ENCODE measurements at regions not wholly inside any gene's neighbourhood (a gene's known extent, or its start where the extent isn't known, plus 50 kb on each side); places are given as distances from the start of the nearest gene placed in this dataset.
A peak's percentile ranks its signal among the peaks of the same experiment; 100 is the strongest.
"Not testable (repeated sequence)": the region's sequence is repeated elsewhere in the genome, so short reads cannot be mapped to it uniquely, and the experiment has no call there.

GRCh38 chr7:119943942-119944600, 328.9 kb upstream of the KCND2 start:
- no peak for DNase-seq (ENCODE audit: low read depth)

- no peak for DNase-seq (ENCODE audit: low read depth)
These were observed 328.4 kb upstream of the KCND2 start for GRCh38 chr7:119944601-119944972.

DNA sequence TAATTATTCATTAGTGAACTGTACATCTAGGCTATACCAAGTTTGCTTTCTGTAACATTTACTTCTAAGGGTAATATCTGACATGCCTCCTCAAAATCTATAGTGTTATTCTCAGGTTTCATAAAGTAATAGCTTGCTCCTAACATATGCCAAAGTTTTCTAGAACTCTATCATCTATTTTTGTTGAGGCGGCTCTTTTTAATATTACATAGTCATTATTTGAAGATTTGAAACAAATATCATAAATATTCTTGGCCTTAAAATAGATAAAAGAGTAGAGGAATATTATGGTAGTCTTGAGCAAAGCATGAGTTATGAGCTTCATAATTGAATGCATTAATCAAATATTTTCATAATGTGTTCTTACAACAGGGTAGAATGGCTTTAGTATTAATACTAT, 327.2 kb upstream of the KCND2 start:
- no peak for DNase-seq (ENCODE audit: low read depth)

- no peak for DNase-seq (ENCODE audit: low read depth)
These were observed 323.9 kb upstream of the KCND2 start for GRCh38 chr7:119949053-119949452.

DNA sequence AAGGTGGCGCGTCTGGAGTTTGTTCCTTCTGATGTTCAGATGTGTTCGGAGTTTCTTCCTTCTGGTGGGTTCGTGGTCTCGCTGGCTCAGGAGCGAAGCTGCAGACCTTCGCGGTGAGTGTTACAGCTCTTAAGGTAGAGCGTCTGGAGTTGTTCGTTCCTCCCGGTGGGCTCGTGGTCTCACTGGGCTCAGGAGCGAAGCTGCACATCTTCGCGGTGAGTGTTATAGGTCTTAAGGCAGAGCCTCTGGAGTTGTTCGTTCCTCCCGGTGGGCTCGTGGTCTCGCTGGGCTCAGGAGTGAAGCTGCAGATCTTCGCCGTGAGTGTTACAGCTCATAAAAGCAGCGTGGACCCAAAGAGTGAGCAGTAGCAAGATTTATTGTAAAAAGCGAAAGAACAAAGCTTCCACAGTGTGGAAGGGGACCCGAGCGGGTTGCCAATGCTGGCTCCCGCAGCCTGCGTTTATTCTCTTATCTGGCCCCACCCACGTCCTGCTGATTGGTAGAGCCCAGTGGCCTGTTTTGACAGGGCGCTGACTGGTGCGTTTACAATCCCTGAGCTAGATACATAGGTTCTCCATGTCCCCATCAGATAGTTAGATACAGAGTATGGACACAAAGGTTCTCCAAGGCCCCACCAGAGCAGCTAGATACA, 322.5 kb upstream of the KCND2 start:
- not testable (repeated sequence) for DNase-seq (ENCODE audit: low read depth)

DNA sequence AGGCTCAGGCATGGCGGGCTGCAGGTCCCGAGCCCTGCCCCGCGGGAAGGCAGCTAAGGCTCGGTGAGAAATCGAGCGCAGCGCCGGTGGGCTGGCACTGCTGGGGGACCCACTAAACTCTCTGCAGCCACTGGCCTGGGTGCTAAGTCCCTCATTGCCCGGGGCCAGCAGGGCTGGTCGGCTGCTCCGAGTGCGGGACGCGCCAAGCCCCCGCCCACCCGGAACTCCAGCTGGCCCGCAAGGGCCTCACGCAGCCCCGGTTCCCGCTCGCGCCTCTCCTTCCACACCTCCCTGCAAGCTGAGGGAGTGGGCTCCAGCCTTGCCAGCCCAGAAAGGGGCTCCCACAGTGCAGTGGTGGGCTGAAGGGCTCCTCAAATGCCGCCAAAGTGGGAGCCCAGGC, 321.4 kb upstream of the KCND2 start:
- not testable (repeated sequence) for DNase-seq (ENCODE audit: low read depth)

DNA sequence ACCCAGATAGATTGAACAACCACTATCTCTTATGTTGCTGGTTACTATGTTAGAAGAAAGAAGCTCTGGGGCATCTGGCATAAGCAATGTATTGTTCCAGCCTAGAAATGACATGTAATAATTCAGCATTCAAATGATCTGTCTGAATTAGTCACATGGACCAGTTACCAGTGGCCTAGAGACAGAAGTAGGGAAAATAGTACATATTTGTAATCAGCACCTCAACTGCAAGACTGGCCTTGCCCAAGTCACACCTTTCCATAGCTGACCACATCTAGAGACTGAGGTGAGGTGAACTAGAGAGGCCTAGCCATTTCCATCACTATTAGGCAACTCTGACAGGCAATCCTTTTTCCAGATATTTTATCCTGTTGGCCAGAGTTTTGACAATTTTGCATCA, 315.6 kb upstream of the KCND2 start:
- no peak for DNase-seq (ENCODE audit: low read depth)

GRCh38 chr7:119959811-119960210, 313.2 kb upstream of the KCND2 start:
- DNase-seq (ENCODE audit: low read depth) = peak; percentile 23

DNA sequence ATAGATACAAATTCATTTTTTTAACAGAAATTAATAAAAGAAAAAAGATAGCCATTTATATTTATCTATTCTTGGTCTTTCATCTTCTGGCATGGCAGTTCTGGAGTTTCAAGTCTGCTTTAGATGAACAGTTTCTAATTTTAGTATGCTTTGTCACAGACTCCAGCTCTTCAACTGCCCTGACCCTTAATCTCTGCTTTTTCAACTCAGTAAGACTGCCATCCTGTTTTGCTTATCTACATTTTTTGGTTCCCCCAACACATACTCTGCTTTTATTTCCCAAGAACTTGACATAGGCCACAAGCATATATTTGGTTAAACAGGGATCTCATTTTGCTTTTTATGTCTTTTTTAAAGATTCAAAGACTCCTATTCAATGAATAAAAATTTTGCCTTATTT, 309.3 kb upstream of the KCND2 start:
- DNase-seq (ENCODE audit: low read depth) = no peak

DNA sequence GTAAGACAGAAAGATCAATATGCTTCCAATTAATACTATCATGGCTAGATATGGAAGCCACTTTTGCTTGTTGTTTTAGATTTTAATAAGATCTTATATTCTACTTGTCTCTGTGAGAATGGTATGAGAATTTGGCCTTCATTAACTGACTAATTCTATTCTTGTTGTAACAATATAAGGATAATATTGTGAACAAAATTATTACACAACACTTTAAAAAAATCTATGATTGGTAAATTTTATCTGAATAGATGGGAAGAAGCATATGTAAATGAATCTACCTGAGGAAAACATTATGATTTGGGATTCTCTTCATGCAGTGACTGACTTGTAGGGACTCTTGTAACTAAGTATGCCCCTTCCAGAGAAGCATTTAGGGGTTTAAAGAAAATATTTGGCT, 308.9 kb upstream of the KCND2 start:
- DNase-seq (ENCODE audit: low read depth) = no peak

DNA sequence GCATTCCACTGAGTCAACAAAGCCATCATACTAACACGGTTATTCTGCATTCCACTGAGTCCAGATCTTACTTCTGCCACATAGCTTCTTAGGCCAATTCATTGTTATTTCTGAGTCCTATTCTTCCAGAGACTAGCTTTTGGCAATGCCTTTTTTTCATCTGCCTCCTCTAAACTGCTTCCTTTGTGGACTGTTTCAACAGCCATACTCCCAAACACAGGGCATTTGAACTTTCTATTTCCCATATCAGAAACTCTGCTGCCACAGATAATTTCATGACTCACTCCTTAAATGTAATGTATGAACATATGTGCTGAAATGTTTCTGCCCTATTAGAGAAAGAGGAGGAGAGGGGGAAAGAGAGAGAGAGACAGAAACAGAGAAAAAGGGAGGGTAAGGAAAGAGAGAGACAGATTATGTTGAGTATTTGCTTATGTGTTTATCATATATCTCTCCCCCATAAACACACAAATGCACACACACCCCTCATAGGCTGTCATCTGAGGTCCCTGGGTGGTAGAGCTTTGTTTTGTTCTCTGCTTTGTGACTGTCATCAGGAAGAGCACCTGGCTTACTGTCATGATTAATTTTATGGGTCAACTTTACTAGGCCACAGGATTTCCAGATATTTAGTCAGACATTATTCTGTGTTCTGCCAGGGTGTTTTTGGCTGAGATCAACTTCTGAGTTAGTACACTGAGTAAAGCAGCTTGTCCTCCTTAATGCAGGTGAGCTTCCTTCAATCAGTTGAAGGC, 308.0 kb upstream of the KCND2 start:
- DNase-seq (ENCODE audit: low read depth) = peak; percentile 9

DNA sequence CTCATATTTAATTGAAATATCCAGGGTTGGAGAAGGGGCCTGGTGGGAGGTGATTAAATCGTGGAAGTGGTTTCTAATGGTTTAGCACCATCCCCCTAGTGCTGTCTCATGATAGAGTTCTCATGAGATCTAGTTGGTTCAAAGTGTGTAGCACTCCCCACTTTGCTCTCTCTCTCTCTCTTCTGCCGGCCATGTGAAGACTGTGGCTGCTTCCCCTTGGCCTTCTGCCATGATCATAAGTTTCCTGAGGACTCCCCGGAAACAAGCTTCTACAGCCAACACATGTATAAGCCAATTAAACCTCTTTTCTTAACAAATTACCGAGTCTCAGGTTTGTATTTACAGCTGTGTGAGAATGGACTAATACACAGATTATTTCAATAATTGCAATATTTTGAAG, 305.8 kb upstream of the KCND2 start:
- no peak for DNase-seq (ENCODE audit: low read depth)

GRCh38 chr7:119968411-119968810, 304.6 kb upstream of the KCND2 start:
- not testable (repeated sequence) for DNase-seq (ENCODE audit: low read depth)

DNA sequence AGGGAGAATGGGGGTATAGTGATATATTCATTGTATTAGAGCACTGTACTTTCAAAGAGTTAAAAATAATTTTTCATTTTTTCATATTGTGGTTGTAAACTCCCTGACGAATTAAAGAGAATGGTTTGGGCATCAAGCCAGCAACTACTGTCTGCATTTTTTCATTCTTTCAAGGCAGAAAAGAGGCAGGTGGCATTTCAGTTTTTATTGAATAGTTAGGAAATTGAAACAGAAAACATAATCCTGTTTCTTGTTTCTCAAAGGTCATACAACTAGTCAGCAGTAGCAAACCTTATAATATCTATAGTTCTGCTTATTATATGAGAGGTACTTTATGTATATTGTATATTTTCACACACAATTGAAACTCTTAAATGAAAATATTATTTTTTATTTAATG, 303.9 kb upstream of the KCND2 start:
- DNase-seq (ENCODE audit: low read depth) = no peak

DNA sequence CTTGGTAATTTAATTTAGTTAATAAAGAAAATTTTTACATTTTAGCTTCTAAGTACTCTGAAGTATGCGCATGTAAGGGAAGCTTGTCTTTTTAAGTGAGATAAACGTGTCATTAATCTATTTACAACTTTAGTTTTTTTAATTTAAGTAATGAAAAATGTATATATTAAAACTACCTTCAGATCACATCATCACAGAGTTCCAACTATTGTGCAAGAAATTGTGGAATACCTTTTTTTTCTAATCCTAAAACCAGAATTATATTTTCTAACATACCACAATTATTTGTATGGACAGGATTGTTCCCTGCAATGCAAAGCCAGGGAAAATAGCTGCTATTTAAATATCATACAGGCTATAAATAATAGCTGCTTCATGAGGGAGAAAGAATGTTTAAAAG, 303.2 kb upstream of the KCND2 start:
- no peak for DNase-seq (ENCODE audit: low read depth)

DNA sequence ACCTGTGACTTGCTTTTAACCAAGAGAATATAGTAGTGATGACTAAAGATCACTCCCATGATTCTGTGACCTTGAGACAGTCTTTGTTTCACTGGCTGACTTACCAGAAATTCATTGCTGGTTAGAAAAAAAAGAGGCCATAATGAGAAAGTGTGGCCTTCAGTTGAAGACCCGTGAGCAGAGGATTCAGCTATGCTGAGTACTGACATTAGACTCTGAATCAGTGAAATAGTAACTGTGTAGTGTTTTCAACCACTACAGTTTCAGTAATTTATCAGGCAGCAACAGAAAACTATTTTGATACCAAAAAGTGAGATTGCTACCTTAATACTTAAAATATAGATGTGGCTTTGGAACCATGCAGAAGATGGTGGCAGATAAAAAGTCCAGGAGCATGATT, 298.0 kb upstream of the KCND2 start:
- DNase-seq (ENCODE audit: low read depth) = peak; percentile 30

DNA sequence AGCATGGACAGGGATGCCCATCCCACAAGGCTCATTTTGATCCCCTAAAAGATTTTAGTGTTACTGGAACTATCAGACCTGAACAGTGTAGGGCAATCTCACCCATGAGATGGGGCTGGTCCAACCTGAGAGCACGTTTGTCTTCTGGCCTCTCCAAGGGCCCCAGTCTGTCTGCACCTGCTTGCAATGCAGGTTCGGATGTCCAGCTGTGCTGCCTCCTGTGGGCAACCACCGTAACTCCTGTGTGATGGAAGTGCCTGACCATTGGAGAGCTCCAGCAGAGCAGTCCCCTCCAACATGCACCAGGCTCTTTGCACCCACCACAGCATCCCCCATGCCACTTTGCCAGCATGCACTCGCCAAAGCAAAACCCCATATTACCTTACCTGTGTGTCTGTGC, 290.1 kb upstream of the KCND2 start:
- no peak for DNase-seq (ENCODE audit: low read depth)

- DNase-seq (ENCODE audit: low read depth) = no peak
These were observed 289.5 kb upstream of the KCND2 start for GRCh38 chr7:119983468-119983867.

- no peak for DNase-seq (ENCODE audit: low read depth)
These were observed 288.7 kb upstream of the KCND2 start for GRCh38 chr7:119984247-119984646.

DNA sequence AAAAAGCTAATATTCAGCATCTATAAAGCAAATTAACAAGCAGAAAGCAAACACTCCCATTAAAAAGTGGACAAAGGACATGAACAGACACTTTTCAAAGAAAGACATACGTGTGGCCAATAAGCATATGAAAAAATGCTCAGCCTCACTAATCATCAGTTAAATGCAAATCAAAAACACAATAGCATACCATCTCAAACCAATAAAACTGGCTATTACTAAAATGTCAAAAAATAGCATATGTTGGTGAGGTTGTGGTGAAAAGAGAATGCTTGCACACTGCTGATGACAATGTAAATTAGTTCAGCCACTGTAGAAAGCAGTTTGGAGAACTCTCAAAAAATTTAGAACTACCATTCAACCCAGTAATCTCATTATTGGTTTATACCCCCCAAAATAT, 284.6 kb upstream of the KCND2 start:
- no peak for DNase-seq (ENCODE audit: low read depth)

DNA sequence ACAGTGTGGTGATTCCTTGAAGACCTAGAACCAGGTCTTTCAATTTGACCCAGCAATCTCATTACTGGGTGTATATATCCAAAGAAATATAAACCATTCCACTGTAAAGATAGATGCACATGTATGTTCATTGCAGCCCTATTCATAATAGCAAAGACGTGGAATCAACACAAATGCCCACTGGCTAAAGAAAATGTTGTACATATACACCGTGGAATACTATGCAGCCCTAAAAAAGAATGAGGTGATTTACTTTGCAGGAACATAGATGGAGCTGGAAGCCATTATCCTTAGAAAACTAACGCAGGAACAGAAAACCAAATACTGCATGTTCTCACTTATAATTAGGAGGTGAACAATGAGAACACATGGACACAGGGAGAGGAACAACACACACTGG, 278.0 kb upstream of the KCND2 start:
- no peak for DNase-seq (ENCODE audit: low read depth)

- no peak for DNase-seq (ENCODE audit: low read depth)
These were observed 276.3 kb upstream of the KCND2 start for GRCh38 chr7:119996634-119997033.

DNA sequence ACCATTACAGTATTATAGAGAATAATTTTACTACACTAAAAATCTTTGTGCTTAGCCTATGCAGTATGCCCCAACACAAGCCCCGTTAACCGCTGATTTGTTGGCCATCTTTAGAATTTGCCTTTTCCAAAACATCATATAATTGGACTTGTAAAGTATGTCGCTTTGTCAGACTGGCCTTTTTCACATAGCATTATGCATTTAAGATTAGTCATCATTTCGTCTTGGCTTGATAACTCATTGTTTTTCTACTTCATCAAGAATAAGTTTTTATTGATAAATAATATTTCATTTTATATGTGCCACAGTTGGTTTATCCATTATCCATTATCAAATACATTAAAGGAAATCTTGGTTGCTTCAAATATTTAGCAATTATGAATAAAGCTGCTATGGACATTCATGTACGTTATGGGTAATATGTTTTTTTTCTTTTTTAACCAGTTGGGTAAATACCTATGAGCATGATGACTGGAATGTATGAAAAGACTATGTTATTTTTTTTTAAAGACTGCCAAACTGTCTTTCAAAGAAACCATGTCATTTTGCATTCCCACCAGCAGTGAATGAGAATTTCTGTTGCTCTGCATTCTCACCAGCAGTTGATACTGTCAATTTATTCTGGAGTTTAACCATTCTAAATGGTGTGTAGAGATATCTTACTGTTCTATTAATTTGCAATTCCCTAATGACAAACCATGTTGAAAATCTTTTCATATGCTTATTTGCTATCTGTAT, 273.1 kb upstream of the KCND2 start:
- no peak for DNase-seq (ENCODE audit: low read depth)

All from renal cortical epithelial cell (primary cell).